ENCODE measurements at regions not wholly inside any gene's neighbourhood (a gene's known extent, or its start where the extent isn't known, plus 50 kb on each side); places are given as distances from the start of the nearest gene placed in this dataset.

GRCh38 chr1:30304080-30304479 is 419.3 kb downstream of the MATN1 start:
- TF ChIP-seq CTCF (IDR thresholded peaks at IDR 0.05) = no peak
- peaks cover 0 to 45% of the 10 kb centered on the region in 2 donors for H3K27me3 ChIP-seq
- H3K27ac ChIP-seq = no peak overlapping the region

GRCh38 chr1:30303387-30303786 is 420.0 kb downstream of the MATN1 start:
- Histone ChIP-seq H3K36me3 (no peaks in the 10 kb centered on the region), H3K27me3 (peaks cover 0 to 45% of the 10 kb centered on the region in 2 donors), H3K4me1 (no peaks in the 10 kb centered on the region), H3K4me3 (no peak overlapping the region), H3K9me3 (no peaks in the 10 kb centered on the region), H3K27ac (no peak overlapping the region)
- peak in 1 of 2 donors; percentile 11 for DNase-seq
- intact Hi-C loops (cut with DNase I; ENCODE audit: low total_unique reads) = no loop called here
- TF ChIP-seq CTCF (IDR thresholded peaks at IDR 0.05) = no peak

More at GRCh38 chr1:30304080-30304479, 419.3 kb downstream of the MATN1 start:
- no peaks in the 10 kb centered on the region for H3K4me1 ChIP-seq
- DNase-seq = no peak
- intact Hi-C loops (cut with DNase I; ENCODE audit: low total_unique reads) = no loop called here
- no peaks in the 10 kb centered on the region for H3K36me3 ChIP-seq
- H3K9me3 ChIP-seq = no peaks in the 10 kb centered on the region
- H3K4me3 ChIP-seq = no peak overlapping the region

GRCh38 chr1:30302858-30303257 is 420.5 kb downstream of the MATN1 start:
- intact Hi-C loops (cut with DNase I; ENCODE audit: low total_unique reads) = no loop called here

GRCh38 chr1:30300669-30301068 is 422.7 kb downstream of the MATN1 start:
- intact Hi-C loops (cut with DNase I; ENCODE audit: low total_unique reads) = no loop called here
- Histone ChIP-seq H3K4me1 (no peaks in the 10 kb centered on the region), H3K36me3 (no peaks in the 10 kb centered on the region), H3K4me3 (no peak overlapping the region), H3K27me3 (peaks cover 0 to 38% of the 10 kb centered on the region in 2 donors), H3K9me3 (no peaks in the 10 kb centered on the region), H3K27ac (no peak overlapping the region)
- no peak for TF ChIP-seq CTCF (IDR thresholded peaks at IDR 0.05)
- DNase-seq = no peak

More at GRCh38 chr1:30302858-30303257, 420.5 kb downstream of the MATN1 start:
- Histone ChIP-seq H3K4me3 (no peak overlapping the region), H3K36me3 (no peaks in the 10 kb centered on the region), H3K27me3 (peaks cover 0 to 44% of the 10 kb centered on the region in 2 donors), H3K4me1 (no peaks in the 10 kb centered on the region), H3K9me3 (no peaks in the 10 kb centered on the region), H3K27ac (no peak overlapping the region)
- TF ChIP-seq CTCF (IDR thresholded peaks at IDR 0.05) = no peak
- peak in 1 of 2 donors; percentile 17 for DNase-seq

- H3K27ac ChIP-seq = no peak overlapping the region
- peaks cover 0 to 34% of the 10 kb centered on the region in 2 donors for H3K27me3 ChIP-seq
- H3K4me1 ChIP-seq = no peaks in the 10 kb centered on the region
- DNase-seq = no peak
- intact Hi-C loops (cut with DNase I; ENCODE audit: low total_unique reads) = no loop called here
- H3K9me3 ChIP-seq = no peaks in the 10 kb centered on the region
- H3K4me3 ChIP-seq = no peak overlapping the region
- H3K36me3 ChIP-seq = no peaks in the 10 kb centered on the region
- TF ChIP-seq CTCF (IDR thresholded peaks at IDR 0.05) = no peak
Observed at GRCh38 chr1:30299393-30299792, 424.0 kb downstream of the MATN1 start.

GRCh38 chr1:30295674-30296073 is 427.7 kb downstream of the MATN1 start:
- no peak for DNase-seq
- Histone ChIP-seq H3K27ac (no peak overlapping the region), H3K4me1 (no peaks in the 10 kb centered on the region), H3K36me3 (no peaks in the 10 kb centered on the region), H3K9me3 (no peaks in the 10 kb centered on the region), H3K27me3 (peaks cover 0 to 20% of the 10 kb centered on the region in 2 donors), H3K4me3 (no peak overlapping the region)
- intact Hi-C loops (cut with DNase I; ENCODE audit: low total_unique reads) = no loop called here
- TF ChIP-seq CTCF (IDR thresholded peaks at IDR 0.05) = no peak

Measured in tibial artery (tissue), 4 donors.